Left cardiac atrium (tissue), 4 donors: ENCODE measurements at regions not wholly inside any gene's neighbourhood (a gene's known extent, or its start where the extent isn't known, plus 50 kb on each side); places are given as distances from the start of the nearest gene placed in this dataset.
A peak's percentile ranks its signal among the peaks of the same experiment; 100 is the strongest.

Experiments used
- ATAC-seq, 2 donors: fragments of 200-7000 bp; cut with Tn5 transposase; one replicate each; pipeline ENCODE4 v1.9.1; 2020; ENCODE audit warnings: mild to moderate bottlenecking in 2 of 2, moderate library complexity in 2 of 2
- DNase-seq: peaks from one replicate; pipeline ENCODE4 v3.0.0-alpha.2; 2020
- intact Hi-C, 2 donors: fragments of 100-400 bp; cut with DNase I; formaldehyde crosslinking; loops; one replicate each; pipeline versions ENCODE4 v1.14.1 to v1.15.1; 2022 to 2023
- donor health status: DM: no; HTN: yes; CAD: no.
- donor health status: DM: no; HTN: yes; CAD: no; lungs with severe emphysema.
- donor health status: DM: yes; HTN: yes; CAD: no.
- donor health status: Dilated cardiomyopathy.

DNA sequence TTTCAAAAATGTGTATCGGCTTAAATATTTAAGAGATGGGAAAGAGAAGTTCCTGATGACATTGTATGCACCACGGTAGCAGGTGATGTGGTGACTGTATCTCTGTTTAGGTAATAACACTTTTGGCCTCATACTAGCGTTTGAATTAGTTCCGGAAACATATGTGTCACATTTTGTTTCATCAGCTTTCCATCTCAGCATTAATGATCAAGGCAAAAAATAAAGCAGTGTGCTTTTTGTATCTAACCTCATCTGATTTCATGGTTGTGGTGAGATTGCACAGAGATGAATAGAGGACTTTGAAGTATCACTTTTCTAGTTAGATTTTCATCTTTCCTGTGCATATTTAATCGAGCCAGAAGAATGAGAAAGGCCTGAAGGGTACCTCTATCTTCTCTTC, 206.4 kb upstream of the SPRY1 start:
- DNase-seq (no peak), ATAC-seq (no peak)
- intact Hi-C loops = no loop called here

GRCh38 chr4:123191728-123192127, 204.9 kb upstream of the SPRY1 start:
- ATAC-seq = no peak
- intact Hi-C loops = no loop called here
- no peak for DNase-seq

- no peak for ATAC-seq
Observed at GRCh38 chr4:123193802-123194367, 202.7 kb upstream of the SPRY1 start.

DNA sequence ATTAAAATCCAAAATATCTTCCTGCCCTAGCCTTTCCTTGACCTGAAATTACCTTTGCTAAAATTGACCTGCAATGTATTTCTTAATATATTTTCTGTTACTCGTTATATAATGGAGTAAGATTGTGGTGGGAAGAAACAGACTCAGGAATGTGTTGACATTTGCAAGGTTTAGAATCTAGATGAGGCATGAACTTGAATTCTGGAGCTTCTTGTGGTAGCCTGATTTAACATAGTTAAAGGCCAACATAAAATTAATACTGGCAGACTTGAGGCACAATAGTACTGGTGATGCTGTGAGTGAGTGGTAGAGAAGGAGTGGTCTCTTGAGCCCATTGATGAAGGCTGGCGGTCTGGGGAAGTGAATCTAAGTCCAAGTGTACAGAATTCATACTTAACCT, 197.9 kb upstream of the SPRY1 start:
- intact Hi-C loops = no loop called here
- ATAC-seq (no peak), DNase-seq (no peak)

More at GRCh38 chr4:123193802-123194367, 202.7 kb upstream of the SPRY1 start:
- no peak for DNase-seq
- intact Hi-C loops = no loop called here

DNA sequence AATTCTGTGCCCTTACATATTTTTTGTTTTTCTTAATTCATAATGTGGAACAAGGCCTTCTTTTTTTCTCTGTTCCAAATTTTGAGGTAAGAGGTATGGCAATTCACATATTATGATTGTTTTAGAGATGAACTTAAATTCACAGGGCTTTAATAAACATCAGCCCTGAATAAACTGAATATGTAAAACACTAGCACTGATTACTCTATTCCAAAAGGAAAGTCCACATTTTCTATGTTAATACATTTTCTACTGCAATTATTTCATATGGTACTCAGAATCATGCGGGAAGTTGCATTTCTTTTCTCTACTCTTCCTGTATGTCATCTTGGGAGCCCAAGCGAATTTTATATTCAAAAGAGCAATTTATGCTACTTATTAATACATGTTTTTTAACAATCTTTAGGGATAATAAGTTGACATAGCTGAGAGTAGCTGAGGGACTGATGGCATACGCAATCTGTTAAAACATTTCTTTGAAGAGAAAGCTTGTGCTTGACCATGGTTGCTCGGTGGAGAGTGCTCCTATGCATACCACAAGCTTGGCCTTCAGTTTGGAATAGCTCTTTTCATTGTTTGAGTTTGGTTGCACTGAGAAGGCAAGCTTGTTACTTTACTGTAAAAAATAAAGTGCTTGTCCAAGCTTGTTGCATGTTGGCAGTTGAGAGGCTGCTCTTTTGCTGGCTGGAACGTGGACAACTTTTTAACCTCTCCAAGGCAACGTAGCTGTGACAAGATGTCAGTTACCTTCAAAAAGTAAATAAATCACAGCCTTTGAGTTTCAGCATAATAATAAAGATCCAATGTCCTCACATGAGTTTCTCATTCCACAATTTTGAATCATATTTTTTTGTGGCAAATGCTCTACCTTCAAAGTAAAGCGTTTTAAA, 196.3 kb upstream of the SPRY1 start:
- ATAC-seq (no peak), DNase-seq (no peak)
- intact Hi-C loops = no loop called here

DNA sequence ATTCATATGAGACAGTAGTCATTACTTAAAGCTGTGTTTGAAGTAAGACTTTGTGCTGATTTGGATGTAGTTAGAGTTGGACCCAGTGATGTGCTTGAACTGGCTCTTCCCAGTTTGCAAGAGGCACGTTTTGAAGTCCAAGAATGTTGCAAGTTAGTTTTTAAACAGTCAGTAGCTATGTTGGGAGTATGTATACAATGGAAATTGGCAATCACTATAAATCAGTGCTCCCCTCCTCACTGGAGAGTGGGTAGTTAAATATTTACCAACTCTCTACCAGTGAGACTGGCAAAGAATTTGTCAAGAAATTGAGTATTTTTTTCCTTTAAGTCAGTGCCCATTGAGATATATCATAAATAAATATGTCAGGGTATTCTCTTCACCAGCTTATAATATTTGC, 191.9 kb upstream of the SPRY1 start:
- DNase-seq (no peak), ATAC-seq (no peak)
- intact Hi-C loops = no loop called here

DNA sequence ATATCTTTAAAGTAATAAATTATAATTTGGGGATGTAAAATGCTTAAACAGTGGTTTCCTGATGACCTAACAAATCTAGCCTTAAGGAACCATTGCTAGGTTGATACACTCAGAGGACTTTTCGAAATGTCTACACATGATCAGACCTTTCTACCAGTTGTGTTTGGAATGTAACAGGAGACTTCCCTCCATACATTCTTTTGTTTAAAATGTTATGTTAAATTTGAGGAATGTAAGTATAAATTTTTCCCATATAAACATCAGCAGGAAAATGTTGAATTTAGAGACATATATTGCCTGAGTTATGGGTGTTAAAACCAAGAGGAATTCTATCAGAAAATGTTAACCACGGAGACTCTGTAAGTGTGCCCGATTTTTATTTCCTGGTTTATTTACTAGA, 190.6 kb upstream of the SPRY1 start:
- no peak for DNase-seq
- intact Hi-C loops = no loop called here
- ATAC-seq = no peak

- intact Hi-C loops = no loop called here
- DNase-seq (no peak), ATAC-seq (no peak)
Observed at GRCh38 chr4:123209436-123209835, 187.2 kb upstream of the SPRY1 start.

DNA sequence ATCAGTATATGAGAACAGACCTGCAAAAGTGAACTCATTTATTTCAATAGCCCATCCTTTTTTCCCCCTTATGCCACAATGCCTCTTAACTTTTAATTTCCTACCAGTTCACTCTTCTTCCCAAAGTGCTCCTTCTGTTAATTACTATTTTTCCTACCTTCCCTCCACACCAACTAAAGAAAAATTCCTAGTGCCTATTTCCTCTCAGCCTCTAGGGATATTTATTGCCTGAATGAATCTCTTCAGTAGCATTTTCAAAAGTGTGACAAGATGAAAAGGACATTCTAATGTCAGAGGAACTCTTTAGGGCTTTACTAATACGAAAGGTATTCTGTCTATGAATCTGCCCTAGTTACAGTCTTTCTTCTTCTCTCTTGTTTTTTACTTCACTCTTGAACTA, 181.1 kb upstream of the SPRY1 start:
- intact Hi-C loops = no loop called here
- DNase-seq (no peak), ATAC-seq (no peak)

GRCh38 chr4:123216543-123216942, 180.1 kb upstream of the SPRY1 start:
- DNase-seq (no peak), ATAC-seq (no peak)
- intact Hi-C loops = no loop called here

DNA sequence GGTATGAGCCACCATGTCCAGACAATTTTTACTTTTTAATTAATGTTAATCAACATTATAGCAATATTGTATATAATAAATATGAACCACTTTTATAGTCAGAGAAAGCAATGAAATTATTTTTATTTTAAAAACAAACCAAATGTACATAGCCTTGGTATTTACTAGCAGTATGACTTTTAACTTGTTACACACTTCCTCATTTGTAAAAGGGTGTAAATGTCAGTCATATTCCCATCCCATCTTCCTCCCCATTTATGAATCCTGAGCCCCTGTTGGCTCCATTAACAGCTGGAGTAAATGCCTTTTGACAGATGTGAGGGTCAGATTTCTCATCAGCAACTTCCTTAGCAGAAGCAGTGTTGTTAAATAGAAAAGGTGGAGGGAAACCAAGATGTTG, 179.6 kb upstream of the SPRY1 start:
- DNase-seq = no peak
- intact Hi-C loops = no loop called here
- no peak for ATAC-seq

- ATAC-seq (no peak), DNase-seq (no peak)
- intact Hi-C loops = no loop called here
Observed at GRCh38 chr4:123217664-123218063, 178.9 kb upstream of the SPRY1 start.

DNA sequence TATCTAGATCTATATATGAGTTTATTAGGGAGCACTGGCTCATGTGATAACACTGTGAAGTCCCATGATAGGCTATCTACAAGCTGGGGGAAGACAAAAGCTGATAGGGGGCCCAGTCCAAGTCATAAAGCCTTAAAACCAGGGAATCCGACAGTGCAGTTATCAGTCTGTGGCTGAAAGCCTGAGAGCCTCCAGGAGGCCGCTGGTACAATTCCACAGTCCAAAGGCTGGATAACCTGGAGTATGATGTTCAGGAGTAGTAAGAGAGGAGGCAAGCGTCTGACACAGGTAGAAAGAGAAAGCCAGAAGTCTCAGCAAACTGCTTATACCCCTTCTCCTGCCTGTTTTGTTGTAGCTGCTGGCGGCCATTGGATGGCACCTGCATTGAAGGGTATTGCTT, 177.6 kb upstream of the SPRY1 start:
- DNase-seq (no peak), ATAC-seq (no peak)
- intact Hi-C loops = no loop called here

DNA sequence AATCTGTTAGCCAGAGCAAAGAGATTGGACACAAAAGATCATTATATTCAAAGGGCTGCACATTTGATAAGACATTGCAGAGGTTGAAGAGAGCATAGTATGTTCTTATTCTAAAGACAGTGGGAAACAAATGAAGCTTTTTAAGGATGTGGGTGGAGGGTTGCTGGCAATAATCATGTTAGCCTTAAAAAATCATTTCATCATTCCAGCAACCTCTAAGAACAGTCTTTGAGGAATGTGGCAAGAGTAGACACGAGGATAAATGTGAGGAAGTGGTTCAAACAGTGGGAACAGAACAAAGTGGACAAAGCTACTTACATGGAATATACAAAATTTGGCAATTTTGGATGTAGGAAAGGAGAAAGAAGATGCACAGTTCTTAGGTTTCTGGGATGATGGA, 167.3 kb upstream of the SPRY1 start:
- intact Hi-C loops = no loop called here
- no peak for DNase-seq
- ATAC-seq = no peak

- DNase-seq (no peak), ATAC-seq (no peak)
- intact Hi-C loops = no loop called here
Observed at GRCh38 chr4:123230061-123230460, 166.5 kb upstream of the SPRY1 start.

- intact Hi-C loops = no loop called here
- ATAC-seq = peak in 1 of 2 donors; percentile 67
Observed at GRCh38 chr4:123232439-123232838, 164.2 kb upstream of the SPRY1 start.

GRCh38 chr4:123233136-123233768, 163.3 kb upstream of the SPRY1 start:
- DNase-seq (no peak), ATAC-seq (peak in 1 of 2 donors; percentile 56)

More at GRCh38 chr4:123232439-123232838, 164.2 kb upstream of the SPRY1 start:
- DNase-seq = no peak

DNA sequence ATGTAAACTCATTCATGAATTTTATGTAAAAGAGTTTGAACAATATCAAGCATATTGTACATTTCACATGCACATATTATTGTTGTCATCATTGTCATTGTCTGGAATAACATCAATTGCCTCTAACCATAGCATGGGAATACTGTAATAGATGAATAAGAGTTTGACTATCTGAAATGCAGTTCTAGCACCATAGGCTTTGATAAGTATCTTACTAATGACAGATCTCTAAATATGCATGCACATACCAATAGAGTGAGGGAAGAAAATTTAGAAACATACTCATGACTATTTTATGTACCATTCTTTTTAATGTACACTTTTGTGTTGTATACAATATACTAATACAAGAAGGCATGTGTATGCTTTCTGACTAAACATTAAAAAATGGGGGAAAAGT, 161.6 kb upstream of the SPRY1 start:
- intact Hi-C loops = no loop called here
- DNase-seq (no peak), ATAC-seq (no peak)

More at GRCh38 chr4:123233136-123233768, 163.3 kb upstream of the SPRY1 start:
- intact Hi-C loops = no loop called here

DNA sequence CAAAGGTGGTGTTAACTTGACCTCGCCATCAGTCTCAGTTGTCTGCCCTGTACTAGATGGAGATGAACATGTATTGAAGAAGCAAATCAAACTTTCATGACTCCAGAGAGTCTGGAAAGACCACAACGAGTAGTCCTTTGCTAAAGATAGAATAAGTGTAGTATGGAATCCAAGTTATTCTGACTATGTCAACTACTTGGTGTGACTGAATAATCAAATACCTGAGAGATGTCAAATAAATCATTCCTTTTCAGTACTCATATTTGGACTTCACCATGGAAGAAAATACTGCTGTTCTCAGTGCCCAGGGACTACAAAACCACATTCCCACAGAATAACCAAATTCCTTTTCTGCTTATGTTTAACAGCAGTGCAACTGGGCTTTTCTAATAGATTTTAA, 161.2 kb upstream of the SPRY1 start:
- no peak for DNase-seq
- intact Hi-C loops = no loop called here

GRCh38 chr4:123236606-123237005, 160.0 kb upstream of the SPRY1 start:
- DNase-seq (no peak), ATAC-seq (no peak)
- intact Hi-C loops = no loop called here

More for the DNA sequence above, 161.2 kb upstream of the SPRY1 start:
- no peak for ATAC-seq
